ENCODE measurements at regions not wholly inside any gene's neighbourhood (a gene's known extent, or its start where the extent isn't known, plus 50 kb on each side); places are given as distances from the start of the nearest gene placed in this dataset. TPM values are rescaled to one million over a fixed set of nuclear protein-coding genes. Genes with fewer than 3 reads are reported as not detected.

DNA sequence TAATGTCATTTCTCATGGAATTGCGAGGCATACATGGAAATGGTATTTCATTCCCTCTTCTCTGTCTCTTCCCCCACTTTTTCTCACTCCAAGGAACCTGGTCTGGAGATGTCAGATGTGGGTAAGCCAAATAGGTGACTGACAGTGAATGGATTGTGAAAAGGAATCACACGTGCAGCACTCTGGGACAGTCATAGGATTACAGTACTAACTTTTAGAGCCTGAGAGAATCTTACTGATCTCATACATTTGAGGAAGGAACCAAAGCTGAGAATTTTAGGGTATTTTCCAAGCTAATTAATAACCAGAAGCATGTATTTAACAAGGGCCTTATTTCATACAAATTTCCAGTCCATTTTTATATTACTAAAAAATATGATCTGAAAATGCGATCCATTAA, 58.1 kb upstream of the ERBB4 start:
- H3K27ac ChIP-seq, result no peak overlapping the region
- intact Hi-C loops (cut with DNase I), result no loop called here
- H3K27me3 ChIP-seq, result no peaks in the 10 kb centered on the region
- TF ChIP-seq CTCF (IDR thresholded peaks at IDR 0.05) (no peak), POLR2A (IDR thresholded peaks at IDR 0.05) (no peak)
- H3K36me3 ChIP-seq (replicated peaks in 1 of 2; ENCODE audit: insufficient read depth in 1 of 2, low read depth in 2 of 2), result no peaks in the 10 kb centered on the region
- H3K4me3 ChIP-seq, result no peak overlapping the region
- WGBS, 2 donors, result 67 to 68% methylated on average over 3 of the region's 3 CpGs
- ATAC-seq, result no peak
- H3K4me1 ChIP-seq, result no peaks in the 10 kb centered on the region
- DNase-seq, result no peak
- no peaks in the 10 kb centered on the region for H3K9me3 ChIP-seq

GRCh38 chr2:212596276-212596675, 57.7 kb upstream of the ERBB4 start:
- TF ChIP-seq POLR2A (IDR thresholded peaks at IDR 0.05) (no peak), CTCF (IDR thresholded peaks at IDR 0.05) (no peak)
- no peak overlapping the region for H3K4me3 ChIP-seq
- no peaks in the 10 kb centered on the region for H3K9me3 ChIP-seq
- H3K27me3 ChIP-seq, result no peaks in the 10 kb centered on the region
- intact Hi-C loops (cut with DNase I), result no loop called here
- ATAC-seq, result no peak
- H3K27ac ChIP-seq, result no peak overlapping the region
- no peaks in the 10 kb centered on the region for H3K36me3 ChIP-seq (replicated peaks in 1 of 2; ENCODE audit: insufficient read depth in 1 of 2, low read depth in 2 of 2)
- no peak for DNase-seq
- 51 to 55% methylated on average over 3 of the region's 3 CpGs for WGBS, 2 donors
- H3K4me1 ChIP-seq, result no peaks in the 10 kb centered on the region

- Histone ChIP-seq H3K27me3 (no peaks in the 10 kb centered on the region), H3K27ac (no peak overlapping the region), H3K36me3 (replicated peaks in 1 of 2; ENCODE audit: insufficient read depth in 1 of 2, low read depth in 2 of 2) (no peaks in the 10 kb centered on the region), H3K4me3 (no peak overlapping the region), H3K4me1 (no peaks in the 10 kb centered on the region), H3K9me3 (no peaks in the 10 kb centered on the region)
- ATAC-seq (no peak), DNase-seq (no peak)
- WGBS, 2 donors, result 26 to 41% methylated on average over 3 of the region's 3 CpGs
- TF ChIP-seq POLR2A (IDR thresholded peaks at IDR 0.05) (no peak), CTCF (IDR thresholded peaks at IDR 0.05) (no peak)
- intact Hi-C loops (cut with DNase I), result no loop called here
These were observed 56.5 kb upstream of the ERBB4 start for GRCh38 chr2:212595036-212595654.

- no peak overlapping the region for H3K27ac ChIP-seq
- intact Hi-C loops (cut with DNase I), result no loop called here
- WGBS, 2 donors, result 57 to 63% methylated on average over 1 of the region's 1 CpG
- no peak for TF ChIP-seq POLR2A (IDR thresholded peaks at IDR 0.05)
- no peak for TF ChIP-seq CTCF (IDR thresholded peaks at IDR 0.05)
- H3K27me3 ChIP-seq, result no peaks in the 10 kb centered on the region
- H3K4me3 ChIP-seq, result no peak overlapping the region
- ATAC-seq (no peak), DNase-seq (no peak)
- no peaks in the 10 kb centered on the region for H3K4me1 ChIP-seq
- H3K9me3 ChIP-seq, result no peaks in the 10 kb centered on the region
- H3K36me3 ChIP-seq (replicated peaks in 1 of 2; ENCODE audit: insufficient read depth in 1 of 2, low read depth in 2 of 2), result no peaks in the 10 kb centered on the region
These were observed 54.1 kb upstream of the ERBB4 start for GRCh38 chr2:212592695-212593094.

Small RNA genes in the stretch of these regions (microRNA-seq; reads per million reads assigned to microRNA genes)
- gene MIR4776-1 (ENCODE audit: borderline number of aligned reads in 2 of 2, borderline replicate concordance in 2 of 2) (0 reads per million in 2 donors), gene MIR4776-2 (ENCODE audit: borderline number of aligned reads in 2 of 2, borderline replicate concordance in 2 of 2) (0 reads per million in 2 donors)

Small RNA genes in the stretch of these regions (small RNA-seq; reads per million reads assigned to genes)
- gene MIR4776-1, result not detected
